Neural progenitor cell (in vitro differentiated cells): ENCODE measurements at regions not wholly inside any gene's neighbourhood (a gene's known extent, or its start where the extent isn't known, plus 50 kb on each side); places are given as distances from the start of the nearest gene placed in this dataset. TPM values are rescaled to one million over a fixed set of nuclear protein-coding genes. Genes with fewer than 3 reads are reported as not detected.

Experiments used
- DNase-seq: peaks from one replicate; pipeline ENCODE4 v3.0.0-alpha.2; 2016; ENCODE audit warnings: low spot score
- H2AFZ ChIP-seq: fragments of 200-600 bp; sonication (generic); replicated peaks from 2 replicates; pipeline ENCODE4 v1.6.1; 2016; ENCODE audit warnings: antibody characterized with exemption
- H3F3A ChIP-seq: fragments of 200-600 bp; sonication (generic); 2 replicates; pipeline ENCODE4 v1.6.1; 2016; ENCODE audit warnings: antibody characterized with exemption, low read depth
- H3K27ac ChIP-seq: fragments of 200-600 bp; sonication (generic); 2 replicates; pipeline ENCODE4 v1.5.1; 2016; ENCODE audit warnings: mild to moderate bottlenecking
- H3K27me3 ChIP-seq: fragments of 200-600 bp; sonication (generic); 2 replicates; pipeline ENCODE4 v1.6.1; 2016; ENCODE audit warnings: mild to moderate bottlenecking, moderate library complexity
- H3K36me3 ChIP-seq: fragments of 200-600 bp; sonication (generic); 2 replicates; pipeline ENCODE4 v1.5.1; 2016
- H3K4me1 ChIP-seq: fragments of 200-600 bp; sonication (generic); 2 replicates; pipeline ENCODE4 v1.6.1; 2016; ENCODE audit warnings: mixed run types
- H3K4me2 ChIP-seq: fragments of 200-600 bp; sonication (generic); 2 replicates; pipeline ENCODE4 v1.6.1; 2016
- H3K4me3 ChIP-seq: fragments of 200-600 bp; sonication (generic); 2 replicates; pipeline ENCODE4 v1.5.1; 2016
- H3K79me2 ChIP-seq: fragments of 200-600 bp; sonication (generic); 2 replicates; pipeline ENCODE4 v1.6.1; 2016; ENCODE audit warnings: low read depth
- H3K9ac ChIP-seq: fragments of 200-600 bp; sonication (generic); 2 replicates; pipeline ENCODE4 v1.6.1; 2016
- H3K9me3 ChIP-seq: fragments of 200-600 bp; sonication (generic); 2 replicates; pipeline ENCODE4 v1.5.1; 2016; ENCODE audit warnings: low read depth
- H4K20me1 ChIP-seq: fragments of 200-600 bp; sonication (generic); 2 replicates; pipeline ENCODE4 v1.6.1; 2016; ENCODE audit warnings: low read depth
- H3K27ac Mint-ChIP-seq: 3 replicates; pipeline ENCODE4 v1.8.0; 2021; ENCODE audit warnings: mixed read lengths
- H3K27me3 Mint-ChIP-seq: 2 replicates; pipeline ENCODE4 v1.8.0; 2022; ENCODE audit warnings: low read depth, mild to moderate bottlenecking, inconsistent platforms, moderate library complexity, mixed read lengths; ENCODE audit not compliant: insufficient read depth
- H3K36me3 Mint-ChIP-seq: 3 replicates; pipeline ENCODE4 v1.8.0; 2021; ENCODE audit warnings: mixed read lengths
- H3K4me1 Mint-ChIP-seq: 3 replicates; pipeline ENCODE4 v1.8.0; 2021; ENCODE audit warnings: mixed read lengths
- H3K4me3 Mint-ChIP-seq: 3 replicates; pipeline ENCODE4 v1.8.0; 2021; ENCODE audit warnings: mild to moderate bottlenecking, moderate library complexity, mixed read lengths
- H3K9me3 Mint-ChIP-seq: 3 replicates; pipeline ENCODE4 v1.8.0; 2020; ENCODE audit warnings: mixed read lengths
- EZH2 ChIP-seq: fragments of 200-600 bp; sonication (generic); IDR thresholded peaks from 2 replicates; pipeline ENCODE4 v1.6.1; 2017; ENCODE audit warnings: antibody characterized with exemption, mild to moderate bottlenecking, moderate library complexity
- EZH2phosphoT487 ChIP-seq: fragments of 200-600 bp; sonication (generic); IDR thresholded peaks from 2 replicates; pipeline ENCODE4 v1.6.1; 2017; ENCODE audit warnings: antibody characterized with exemption
- small RNA-seq: library from RNA; depleted of rRNA; stranded (forward); fragments of <200 nt; gene quantifications from one replicate; pipeline ENCODE3, GENCODE V24; 2015
- TF ChIP-seq, protein P1 (sequence below): fragments of 200-600 bp; sonication (generic); IDR thresholded peaks from 2 replicates; pipeline ENCODE4 v1.5.1; 2017; ENCODE audit warnings: antibody characterized with exemption, mild to moderate bottlenecking

DNA sequence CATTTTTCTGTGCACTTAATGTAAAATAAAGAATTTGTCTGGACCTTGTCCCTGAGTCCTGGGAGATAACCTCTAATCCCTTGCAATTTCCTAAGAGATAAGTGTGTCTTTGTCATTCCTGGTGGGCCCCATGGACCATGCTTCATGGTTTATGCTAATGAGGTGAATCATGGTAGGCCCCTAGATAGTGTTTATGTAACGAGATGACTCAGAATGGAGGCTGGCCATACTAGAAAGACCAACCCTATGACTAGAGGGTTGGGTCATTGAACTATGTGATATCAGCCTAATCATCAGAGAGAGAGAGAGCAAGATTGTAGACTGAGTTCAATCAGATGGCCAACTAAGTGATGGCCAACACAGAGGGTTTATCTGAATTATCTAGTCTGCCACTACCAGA lies 64.2 kb upstream of the NHSL2 start:
- H3K4me3 Mint-ChIP-seq = no peak overlapping the region

DNA sequence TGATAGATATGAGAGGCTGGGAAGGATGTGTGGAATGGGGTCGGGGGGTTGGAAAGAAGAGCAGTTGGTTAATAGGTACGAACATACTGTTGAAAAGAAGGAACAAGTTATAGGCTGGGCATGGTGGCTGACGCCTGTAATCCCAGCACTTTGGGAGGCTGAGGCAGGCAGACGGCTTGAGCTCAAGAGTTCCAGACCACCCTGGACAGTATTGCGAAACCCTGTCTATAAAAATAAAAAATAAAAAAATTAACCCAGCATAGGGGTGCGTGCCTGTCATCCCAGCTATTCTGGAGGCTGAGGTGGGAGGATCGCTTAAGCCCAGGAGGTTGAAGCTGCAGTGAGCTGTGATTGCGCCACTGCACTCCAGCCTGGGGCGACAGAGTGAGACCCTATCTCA lies 58.5 kb upstream of the NHSL2 start:
- Histone ChIP-seq H3K79me2 (no peaks in the 10 kb centered on the region), H3K4me3 (no peak overlapping the region), H3K27me3 (no peaks in the 10 kb centered on the region), H3K27ac (no peak overlapping the region), H2AFZ (no peak overlapping the region), H4K20me1 (no peaks in the 10 kb centered on the region), H3K4me1 (no peaks in the 10 kb centered on the region), H3K9ac (no peak overlapping the region), H3K4me2 (no peak overlapping the region), H3K9me3 (no peaks in the 10 kb centered on the region), H3K36me3 (no peaks in the 10 kb centered on the region), H3F3A (no peaks in the 10 kb centered on the region)
- peaks cover 3% of the 10 kb centered on the region for H3K9me3 Mint-ChIP-seq
- H3K27ac Mint-ChIP-seq = no peak overlapping the region
- no peak overlapping the region for H3K4me3 Mint-ChIP-seq
- H3K4me1 Mint-ChIP-seq = no peaks in the 10 kb centered on the region
- H3K27me3 Mint-ChIP-seq = peaks cover 3% of the 10 kb centered on the region
- H3K36me3 Mint-ChIP-seq = no peaks in the 10 kb centered on the region
- TF ChIP-seq EZH2 = no peak
- TF ChIP-seq EZH2phosphoT487 = no peak
- TF ChIP-seq, protein P1, sequence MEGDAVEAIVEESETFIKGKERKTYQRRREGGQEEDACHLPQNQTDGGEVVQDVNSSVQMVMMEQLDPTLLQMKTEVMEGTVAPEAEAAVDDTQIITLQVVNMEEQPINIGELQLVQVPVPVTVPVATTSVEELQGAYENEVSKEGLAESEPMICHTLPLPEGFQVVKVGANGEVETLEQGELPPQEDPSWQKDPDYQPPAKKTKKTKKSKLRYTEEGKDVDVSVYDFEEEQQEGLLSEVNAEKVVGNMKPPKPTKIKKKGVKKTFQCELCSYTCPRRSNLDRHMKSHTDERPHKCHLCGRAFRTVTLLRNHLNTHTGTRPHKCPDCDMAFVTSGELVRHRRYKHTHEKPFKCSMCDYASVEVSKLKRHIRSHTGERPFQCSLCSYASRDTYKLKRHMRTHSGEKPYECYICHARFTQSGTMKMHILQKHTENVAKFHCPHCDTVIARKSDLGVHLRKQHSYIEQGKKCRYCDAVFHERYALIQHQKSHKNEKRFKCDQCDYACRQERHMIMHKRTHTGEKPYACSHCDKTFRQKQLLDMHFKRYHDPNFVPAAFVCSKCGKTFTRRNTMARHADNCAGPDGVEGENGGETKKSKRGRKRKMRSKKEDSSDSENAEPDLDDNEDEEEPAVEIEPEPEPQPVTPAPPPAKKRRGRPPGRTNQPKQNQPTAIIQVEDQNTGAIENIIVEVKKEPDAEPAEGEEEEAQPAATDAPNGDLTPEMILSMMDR = no peak
- no peak for DNase-seq

More for the DNA sequence above, 64.2 kb upstream of the NHSL2 start:
- Histone ChIP-seq H3K27ac (no peak overlapping the region), H3K9ac (no peak overlapping the region), H3K9me3 (peaks cover 9% of the 10 kb centered on the region), H3K4me3 (no peak overlapping the region), H2AFZ (no peak overlapping the region), H3K4me2 (no peak overlapping the region), H4K20me1 (no peaks in the 10 kb centered on the region), H3K27me3 (no peaks in the 10 kb centered on the region), H3F3A (no peaks in the 10 kb centered on the region), H3K4me1 (no peaks in the 10 kb centered on the region), H3K79me2 (no peaks in the 10 kb centered on the region), H3K36me3 (no peaks in the 10 kb centered on the region)
- TF ChIP-seq EZH2phosphoT487 (no peak), EZH2 (no peak)
- TF ChIP-seq, protein P1 = no peak
- Mint-ChIP-seq H3K36me3 (no peaks in the 10 kb centered on the region), H3K27ac (no peak overlapping the region), H3K27me3 (no peaks in the 10 kb centered on the region), H3K9me3 (peaks cover 17% of the 10 kb centered on the region), H3K4me1 (no peaks in the 10 kb centered on the region)
- no peak for DNase-seq

DNA sequence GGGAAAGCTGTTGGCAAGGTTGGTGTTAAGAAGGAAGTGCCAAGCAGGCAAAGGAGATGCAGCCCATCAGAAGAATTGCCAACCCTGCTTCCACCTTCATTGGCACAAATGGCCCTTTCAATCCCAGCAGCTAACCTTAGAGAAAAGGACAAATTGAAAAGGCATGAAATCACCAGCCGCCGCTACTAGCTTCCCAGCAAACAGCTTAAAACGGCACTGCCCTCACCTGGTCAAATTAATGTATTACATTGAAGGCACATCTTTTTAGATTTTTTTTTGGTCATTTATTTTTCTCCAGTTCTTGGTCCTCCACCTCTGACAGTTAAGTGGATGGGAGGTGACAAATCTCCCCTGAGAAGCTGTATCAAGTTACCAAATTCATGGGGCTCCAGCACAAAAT lies 51.0 kb upstream of the NHSL2 start:
- peak; percentile 71 for DNase-seq
- Histone ChIP-seq H3K79me2 (no peaks in the 10 kb centered on the region), H2AFZ (peak overlapping the region; percentile 61), H3K36me3 (no peaks in the 10 kb centered on the region), H3K27me3 (no peaks in the 10 kb centered on the region), H3K9ac (no peak overlapping the region), H3K4me2 (no peak overlapping the region), H3K4me1 (no peaks in the 10 kb centered on the region), H3K4me3 (no peak overlapping the region), H3K27ac (no peak overlapping the region), H3F3A (no peaks in the 10 kb centered on the region), H4K20me1 (no peaks in the 10 kb centered on the region), H3K9me3 (no peaks in the 10 kb centered on the region)
- Mint-ChIP-seq H3K4me1 (peaks cover 3% of the 10 kb centered on the region), H3K9me3 (no peaks in the 10 kb centered on the region), H3K4me3 (no peak overlapping the region), H3K27me3 (peaks cover 4% of the 10 kb centered on the region), H3K27ac (no peak overlapping the region), H3K36me3 (no peaks in the 10 kb centered on the region)
- TF ChIP-seq, protein P1 = peak; percentile 64
- no peak for TF ChIP-seq EZH2phosphoT487

Small RNA genes lying in the stretch of these regions (small RNA-seq; reads per million reads assigned to genes)
- gene BX276092.3 = not detected
